ENCODE measurements at regions not wholly inside any gene's neighbourhood (a gene's known extent, or its start where the extent isn't known, plus 50 kb on each side); places are given as distances from the start of the nearest gene placed in this dataset.

- TF ChIP-seq ZFX (IDR thresholded peaks at IDR 0.05; ENCODE audit: borderline replicate concordance), result no peak
- H3K27ac ChIP-seq, result no peak overlapping the region
Observed at GRCh38 chr1:60277269-60277668, 203.7 kb upstream of the C1orf87 start.

GRCh38 chr1:60274422-60275290, 201.1 kb upstream of the C1orf87 start:
- no peak for TF ChIP-seq ZFX (IDR thresholded peaks at IDR 0.05; ENCODE audit: borderline replicate concordance)
- TF ChIP-seq CTCF (IDR thresholded peaks at IDR 0.05), result no peak
- no peak overlapping the region for H3K27ac ChIP-seq

- TF ChIP-seq ZFX (IDR thresholded peaks at IDR 0.05; ENCODE audit: borderline replicate concordance) (no peak), CTCF (IDR thresholded peaks at IDR 0.05) (no peak)
Observed at GRCh38 chr1:60273185-60273584, 199.6 kb upstream of the C1orf87 start.

GRCh38 chr1:60271041-60271440, 197.5 kb upstream of the C1orf87 start:
- no peak for TF ChIP-seq ZFX (IDR thresholded peaks at IDR 0.05; ENCODE audit: borderline replicate concordance)
- TF ChIP-seq CTCF (IDR thresholded peaks at IDR 0.05), result no peak
- H3K27ac ChIP-seq, result no peak overlapping the region

More at GRCh38 chr1:60273185-60273584, 199.6 kb upstream of the C1orf87 start:
- no peak overlapping the region for H3K27ac ChIP-seq

GRCh38 chr1:60268451-60268850, 194.9 kb upstream of the C1orf87 start:
- TF ChIP-seq CTCF (IDR thresholded peaks at IDR 0.05) (no peak), ZFX (IDR thresholded peaks at IDR 0.05; ENCODE audit: borderline replicate concordance) (no peak)
- no peak overlapping the region for H3K27ac ChIP-seq

- TF ChIP-seq ZFX (IDR thresholded peaks at IDR 0.05; ENCODE audit: borderline replicate concordance) (no peak), CTCF (IDR thresholded peaks at IDR 0.05) (no peak)
Observed at GRCh38 chr1:60265560-60266535, 192.3 kb upstream of the C1orf87 start.

GRCh38 chr1:60262701-60263100, 189.1 kb upstream of the C1orf87 start:
- no peak for TF ChIP-seq ZFX (IDR thresholded peaks at IDR 0.05; ENCODE audit: borderline replicate concordance)
- no peak for TF ChIP-seq CTCF (IDR thresholded peaks at IDR 0.05)
- no peak overlapping the region for H3K27ac ChIP-seq

More at GRCh38 chr1:60265560-60266535, 192.3 kb upstream of the C1orf87 start:
- H3K27ac ChIP-seq, result no peak overlapping the region
